Astrocyte (in vitro differentiated cells and primary cell): ENCODE measurements at regions not wholly inside any gene's neighbourhood (a gene's known extent, or its start where the extent isn't known, plus 50 kb on each side); places are given as distances from the start of the nearest gene placed in this dataset.

Experiments used
- CTCF ChIP-seq: IDR thresholded peaks from 2 replicates; pipeline ENCODE4 v1.5.1; 2011; ENCODE audit warnings: low read depth, mild to moderate bottlenecking, inconsistent platforms, low read length, moderate library complexity; ENCODE audit not compliant: insufficient read depth
- EZH2 ChIP-seq: IDR thresholded peaks from 2 replicates; pipeline ENCODE4 v1.6.1; 2012; ENCODE audit warnings: mild to moderate bottlenecking, low read length, inconsistent platforms; ENCODE audit not compliant: insufficient read depth

- TF ChIP-seq CTCF: no peak
- TF ChIP-seq EZH2: no peak
Observed at GRCh38 chr4:110907801-110908313, 285.0 kb upstream of the PITX2 start.
